DMS53 (cell line): ENCODE measurements at regions not wholly inside any gene's neighbourhood (a gene's known extent, or its start where the extent isn't known, plus 50 kb on each side); places are given as distances from the start of the nearest gene placed in this dataset.
"Not testable (repeated sequence)": the region's sequence is repeated elsewhere in the genome, so short reads cannot be mapped to it uniquely, and the experiment has no call there.

Experiments
- DNase-seq: peaks from one replicate; lab custom pipeline; 2025; lab: John Stamatoyannopoulos, UW

GRCh38 chr3:110324171-110324705 lies 747.4 kb upstream of the NECTIN3 start:
- DNase-seq: no peak

- DNase-seq: no peak
Measured at GRCh38 chr3:110327870-110328269, 743.7 kb upstream of the NECTIN3 start.

GRCh38 chr3:110331562-110331961 lies 740.1 kb upstream of the NECTIN3 start:
- DNase-seq: not testable (repeated sequence)

GRCh38 chr3:110332629-110333028 lies 739.0 kb upstream of the NECTIN3 start:
- DNase-seq: no peak

GRCh38 chr3:110341047-110341446 lies 730.6 kb upstream of the NECTIN3 start:
- no peak for DNase-seq

GRCh38 chr3:110343376-110343775 lies 728.2 kb upstream of the NECTIN3 start:
- DNase-seq: no peak

GRCh38 chr3:110343945-110344344 lies 727.7 kb upstream of the NECTIN3 start:
- no peak for DNase-seq

- no peak for DNase-seq
Measured at GRCh38 chr3:110344487-110344886, 727.1 kb upstream of the NECTIN3 start.

GRCh38 chr3:110344897-110345767 lies 726.5 kb upstream of the NECTIN3 start:
- DNase-seq: no peak

GRCh38 chr3:110349295-110349694 lies 722.3 kb upstream of the NECTIN3 start:
- no peak for DNase-seq

- no peak for DNase-seq
Measured at GRCh38 chr3:110352841-110353604, 718.6 kb upstream of the NECTIN3 start.

- DNase-seq: no peak
Measured at GRCh38 chr3:110362751-110363150, 708.9 kb upstream of the NECTIN3 start.

GRCh38 chr3:110367289-110367688 lies 704.3 kb upstream of the NECTIN3 start:
- not testable (repeated sequence) for DNase-seq

GRCh38 chr3:110375751-110376518 lies 695.7 kb upstream of the NECTIN3 start:
- peak; percentile 2 for DNase-seq

- DNase-seq: no peak
Measured at GRCh38 chr3:110378481-110378880, 693.1 kb upstream of the NECTIN3 start.

GRCh38 chr3:110381992-110382391 lies 689.6 kb upstream of the NECTIN3 start:
- peak; percentile 75 for DNase-seq

GRCh38 chr3:110383356-110383755 lies 688.3 kb upstream of the NECTIN3 start:
- no peak for DNase-seq

GRCh38 chr3:110384601-110385000 lies 687.0 kb upstream of the NECTIN3 start:
- DNase-seq: no peak

- DNase-seq: no peak
Measured at GRCh38 chr3:110389005-110389404, 682.6 kb upstream of the NECTIN3 start.

GRCh38 chr3:110390372-110390771 lies 681.2 kb upstream of the NECTIN3 start:
- no peak for DNase-seq

GRCh38 chr3:110391042-110391441 lies 680.6 kb upstream of the NECTIN3 start:
- DNase-seq: no peak
